ENCODE measurements at regions not wholly inside any gene's neighbourhood (a gene's known extent, or its start where the extent isn't known, plus 50 kb on each side); places are given as distances from the start of the nearest gene placed in this dataset.

GRCh38 chr6:142510211-142510610, 208.4 kb downstream of the ADGRG6 start:
- no peaks in the 10 kb centered on the region for H3K9me2 ChIP-seq (ENCODE audit: insufficient read depth, low read length)
- BruUV-seq (replicated peaks), result no TSS peak
- H2AFZ ChIP-seq (ENCODE audit: low read length), result no peak overlapping the region
- H3K4me1 ChIP-seq (ENCODE audit: insufficient read depth, low read length, poor library complexity, severe bottlenecking), result no peaks in the 10 kb centered on the region
- TF ChIP-seq CTCF (conservative IDR thresholded peaks at IDR 0.05; ENCODE audit: low read length), result no peak
- TF ChIP-seq EZH2phosphoT487 (IDR thresholded peaks at IDR 0.05; ENCODE audit: borderline replicate concordance, low read depth, low read length), result no peak
- DNase-seq (ENCODE audit: low spot score), result no peak
- H3K79me2 ChIP-seq (ENCODE audit: insufficient read depth, low read depth, low read length), result no peaks in the 10 kb centered on the region
- POLR2A ChIA-PET, result no interaction called here
- H3K4me3 ChIP-seq (ENCODE audit: low read depth, low read length, poor library complexity, severe bottlenecking), result no peak overlapping the region
- H3K4me2 ChIP-seq (ENCODE audit: low read length), result no peak overlapping the region
- H4K20me1 ChIP-seq (ENCODE audit: insufficient read depth, low read length), result no peaks in the 10 kb centered on the region
- H3K9me3 ChIP-seq (ENCODE audit: low read length), result no peaks in the 10 kb centered on the region
- CTCF ChIA-PET (ENCODE audit: unreplicated experiment), result no interaction called here
- H3K27ac ChIP-seq (ENCODE audit: low read depth, low read length, poor library complexity, severe bottlenecking), result no peak overlapping the region
- intact Hi-C loops (cut with micrococcal nuclease; ENCODE audit: unreplicated experiment), result no loop called here
- H3K36me3 ChIP-seq (ENCODE audit: insufficient read depth, low read length), result no peaks in the 10 kb centered on the region

- no peak for TF ChIP-seq EZH2phosphoT487 (IDR thresholded peaks at IDR 0.05; ENCODE audit: borderline replicate concordance, low read depth, low read length)
- TF ChIP-seq CTCF (conservative IDR thresholded peaks at IDR 0.05; ENCODE audit: low read length), result no peak
- no peak for DNase-seq (ENCODE audit: low spot score)
- Histone ChIP-seq H3K4me2 (ENCODE audit: low read length) (no peak overlapping the region), H3K27ac (ENCODE audit: low read depth, low read length, poor library complexity, severe bottlenecking) (no peak overlapping the region), H3K36me3 (ENCODE audit: insufficient read depth, low read length) (no peaks in the 10 kb centered on the region), H3K79me2 (ENCODE audit: insufficient read depth, low read depth, low read length) (no peaks in the 10 kb centered on the region), H3K4me1 (ENCODE audit: insufficient read depth, low read length, poor library complexity, severe bottlenecking) (no peaks in the 10 kb centered on the region), H3K9me3 (ENCODE audit: low read length) (no peaks in the 10 kb centered on the region), H4K20me1 (ENCODE audit: insufficient read depth, low read length) (no peaks in the 10 kb centered on the region), H3K9me2 (ENCODE audit: insufficient read depth, low read length) (no peaks in the 10 kb centered on the region), H2AFZ (ENCODE audit: low read length) (no peak overlapping the region), H3K4me3 (ENCODE audit: low read depth, low read length, poor library complexity, severe bottlenecking) (no peak overlapping the region)
- ChIA-PET CTCF (ENCODE audit: unreplicated experiment) (no interaction called here), POLR2A (no interaction called here)
- BruUV-seq (replicated peaks), result no TSS peak
- intact Hi-C loops (cut with micrococcal nuclease; ENCODE audit: unreplicated experiment), result no loop called here
Observed at GRCh38 chr6:142518126-142518525, 216.3 kb downstream of the ADGRG6 start.

- intact Hi-C loops (cut with micrococcal nuclease; ENCODE audit: unreplicated experiment), result no loop called here
- CTCF ChIA-PET (ENCODE audit: unreplicated experiment), result no interaction called here
- H3K79me2 ChIP-seq (ENCODE audit: insufficient read depth, low read depth, low read length), result no peaks in the 10 kb centered on the region
- H3K27ac ChIP-seq (ENCODE audit: low read depth, low read length, poor library complexity, severe bottlenecking), result no peak overlapping the region
- H2AFZ ChIP-seq (ENCODE audit: low read length), result no peak overlapping the region
- no peak for DNase-seq (ENCODE audit: low spot score)
- no peaks in the 10 kb centered on the region for H3K36me3 ChIP-seq (ENCODE audit: insufficient read depth, low read length)
- H3K4me2 ChIP-seq (ENCODE audit: low read length), result no peak overlapping the region
- no peaks in the 10 kb centered on the region for H4K20me1 ChIP-seq (ENCODE audit: insufficient read depth, low read length)
- no peaks in the 10 kb centered on the region for H3K9me2 ChIP-seq (ENCODE audit: insufficient read depth, low read length)
- no peak for TF ChIP-seq EZH2phosphoT487 (IDR thresholded peaks at IDR 0.05; ENCODE audit: borderline replicate concordance, low read depth, low read length)
- TF ChIP-seq CTCF (conservative IDR thresholded peaks at IDR 0.05; ENCODE audit: low read length), result no peak
- no peak overlapping the region for H3K4me3 ChIP-seq (ENCODE audit: low read depth, low read length, poor library complexity, severe bottlenecking)
- H3K4me1 ChIP-seq (ENCODE audit: insufficient read depth, low read length, poor library complexity, severe bottlenecking), result no peaks in the 10 kb centered on the region
- POLR2A ChIA-PET, result no interaction called here
- H3K9me3 ChIP-seq (ENCODE audit: low read length), result no peaks in the 10 kb centered on the region
- no TSS peak for BruUV-seq (replicated peaks)
Observed at GRCh38 chr6:142518761-142519160, 217.0 kb downstream of the ADGRG6 start.
